NCI-H1417 treated with DMSO at 0.1 percent for 48 hours (cell line): ENCODE measurements at regions not wholly inside any gene's neighbourhood (a gene's known extent, or its start where the extent isn't known, plus 50 kb on each side); places are given as distances from the start of the nearest gene placed in this dataset.
"Not testable (repeated sequence)": the region's sequence is repeated elsewhere in the genome, so short reads cannot be mapped to it uniquely, and the experiment has no call there.

Experiments used
- DNase-seq: peaks from one replicate; lab custom pipeline; 2025; lab: John Stamatoyannopoulos, UW

DNA sequence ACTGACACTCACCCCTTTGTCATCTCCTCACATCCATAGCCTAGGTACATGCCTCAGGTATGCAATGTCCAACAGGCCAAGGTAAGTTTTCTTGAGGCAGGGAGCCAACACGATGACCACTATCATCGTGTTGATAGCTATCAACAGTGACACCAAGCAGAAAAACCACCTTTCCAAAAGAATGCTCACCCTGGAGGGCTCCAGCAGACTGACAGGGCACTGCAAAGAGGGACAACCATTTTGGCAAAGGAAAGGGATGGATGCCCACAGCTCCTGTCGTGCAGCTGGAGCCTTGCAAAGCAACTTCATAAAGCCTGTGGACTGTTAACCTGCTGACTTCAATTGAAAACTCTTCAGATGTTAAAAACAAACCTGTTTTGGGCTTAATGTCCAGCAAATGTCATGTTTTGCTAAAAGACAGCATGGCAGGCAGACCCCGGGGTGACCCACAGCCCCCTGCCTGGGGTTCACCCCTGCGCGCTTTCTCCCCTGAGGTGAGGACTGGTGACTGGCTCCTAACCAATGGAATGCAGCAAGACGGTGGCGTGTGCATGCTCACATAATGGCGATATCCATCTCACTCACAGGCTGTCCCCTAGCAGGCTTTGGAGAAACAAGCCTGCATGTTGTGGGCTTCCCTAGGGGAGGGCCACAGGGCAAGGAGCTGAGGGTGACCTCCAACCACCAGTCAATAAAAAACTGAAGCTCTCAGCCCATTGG is 293.8 kb downstream of the TCERG1L start:
- DNase-seq: no peak

DNA sequence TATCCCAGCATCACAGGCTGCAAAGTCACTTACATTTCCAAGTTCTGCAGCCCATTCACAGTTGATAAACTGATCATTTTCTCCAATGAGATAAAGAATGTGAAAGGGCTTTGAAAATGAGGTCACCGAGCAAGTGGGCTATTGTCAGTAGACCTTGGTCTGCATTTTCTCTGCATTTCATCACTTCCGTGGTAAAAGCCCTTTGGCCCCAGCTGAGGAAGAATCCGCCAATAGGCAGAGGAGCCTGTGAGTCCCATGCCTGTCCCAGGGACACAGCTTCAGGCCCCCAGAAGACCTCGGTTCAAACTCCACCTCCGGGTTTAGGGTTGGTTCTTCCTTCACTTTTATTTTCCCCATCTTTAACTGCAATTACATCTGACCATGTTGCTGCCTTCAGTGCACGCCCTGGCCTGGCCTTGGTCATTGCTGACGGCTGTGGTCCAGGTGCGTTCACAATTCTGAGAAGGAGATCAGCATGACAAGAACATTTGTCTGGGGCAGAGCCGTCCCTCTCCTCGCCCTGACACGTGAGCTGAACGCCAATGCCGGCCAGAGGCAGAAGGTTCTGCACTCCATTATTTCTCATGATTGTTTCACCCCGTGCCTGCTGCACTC is 292.5 kb downstream of the TCERG1L start:
- no peak for DNase-seq

DNA sequence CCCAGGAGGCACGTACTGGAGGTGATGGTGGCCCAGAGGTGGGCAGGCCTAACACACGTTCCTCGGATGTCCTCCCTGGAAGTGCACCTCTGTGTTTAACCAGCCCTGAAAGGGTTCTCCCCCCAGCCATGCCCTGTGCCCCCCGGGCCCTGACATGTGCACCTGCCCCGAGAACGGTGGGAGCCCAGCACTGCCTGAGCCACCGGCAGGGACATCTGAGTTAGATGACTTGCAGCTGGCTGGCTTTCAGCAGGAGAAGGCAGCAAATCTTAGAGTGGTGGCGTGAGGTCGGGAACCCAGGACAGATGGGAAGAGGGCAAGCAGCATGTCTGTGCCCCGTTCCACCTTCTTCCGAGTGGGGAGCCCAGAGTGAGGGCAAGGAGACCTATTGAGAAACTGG is 291.8 kb downstream of the TCERG1L start:
- no peak for DNase-seq

DNA sequence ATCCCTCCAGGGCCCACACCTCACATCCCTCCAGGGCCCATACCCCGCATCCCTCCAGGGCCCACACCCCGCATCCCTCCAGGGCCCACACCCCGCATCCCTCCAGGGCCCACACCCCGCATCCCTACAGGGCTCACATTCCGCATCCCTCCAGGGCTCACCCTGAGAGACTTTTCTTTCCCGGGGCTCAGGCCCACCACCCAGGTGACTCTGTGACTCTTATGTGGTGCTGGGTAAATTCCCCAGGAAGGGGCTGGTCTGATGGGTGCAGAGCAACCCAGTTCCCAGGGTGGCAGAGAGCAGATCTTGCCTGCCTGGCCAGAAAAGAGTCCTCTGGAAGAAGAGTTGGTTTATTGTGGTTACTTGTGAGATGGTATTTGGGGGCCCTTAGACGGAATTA is 290.7 kb downstream of the TCERG1L start:
- no peak for DNase-seq

DNA sequence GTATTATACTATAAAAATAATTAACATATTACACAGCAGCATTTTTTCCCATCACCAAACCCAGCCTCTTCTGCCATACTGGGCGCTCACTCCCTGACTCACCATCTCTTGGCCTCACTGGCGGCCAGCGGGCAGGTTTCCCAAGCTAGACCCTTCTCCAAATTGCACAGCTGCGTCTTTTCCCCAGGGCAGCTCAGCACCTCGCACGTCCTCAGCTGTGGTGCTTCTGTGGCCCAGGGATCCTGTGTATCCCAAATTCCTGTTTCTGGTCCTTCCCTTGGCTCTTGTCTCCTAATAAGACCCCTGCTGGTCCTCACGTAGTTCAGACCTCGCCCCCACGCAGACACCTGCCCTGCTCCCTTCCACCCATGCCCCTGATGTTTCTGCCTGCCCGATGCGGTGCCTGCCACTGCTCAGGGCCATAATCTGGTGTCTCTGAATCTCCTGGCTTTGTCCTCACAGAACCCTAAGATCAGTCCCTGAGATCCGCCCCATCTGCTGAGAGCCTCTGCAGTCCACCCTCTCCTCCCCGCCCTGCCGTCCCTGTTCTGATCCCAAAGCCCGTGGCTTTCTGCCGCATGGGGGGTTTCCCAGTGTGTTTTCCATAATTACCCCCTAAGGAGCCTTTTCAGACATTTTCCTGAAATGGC is 290.1 kb downstream of the TCERG1L start:
- no peak for DNase-seq

DNA sequence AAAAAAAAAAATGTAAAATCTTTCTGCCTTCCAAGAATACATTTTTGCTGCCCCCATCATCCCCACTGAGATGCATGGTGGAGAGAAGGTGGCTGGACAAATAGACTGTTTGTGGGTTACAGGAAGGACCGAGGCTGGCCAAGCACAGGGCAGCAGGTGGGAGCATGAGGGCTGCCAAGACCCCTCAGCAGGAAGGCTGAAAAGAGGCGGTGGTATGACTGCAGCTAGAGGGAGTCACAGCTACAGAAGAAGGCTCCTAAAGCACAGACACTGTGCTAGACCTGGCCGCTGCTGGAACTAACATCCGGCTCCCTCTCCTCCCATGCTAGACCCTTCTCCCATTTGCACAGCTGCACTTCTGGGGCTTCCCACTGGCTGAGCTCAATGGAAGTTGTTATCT is 289.6 kb downstream of the TCERG1L start:
- DNase-seq: no peak

DNA sequence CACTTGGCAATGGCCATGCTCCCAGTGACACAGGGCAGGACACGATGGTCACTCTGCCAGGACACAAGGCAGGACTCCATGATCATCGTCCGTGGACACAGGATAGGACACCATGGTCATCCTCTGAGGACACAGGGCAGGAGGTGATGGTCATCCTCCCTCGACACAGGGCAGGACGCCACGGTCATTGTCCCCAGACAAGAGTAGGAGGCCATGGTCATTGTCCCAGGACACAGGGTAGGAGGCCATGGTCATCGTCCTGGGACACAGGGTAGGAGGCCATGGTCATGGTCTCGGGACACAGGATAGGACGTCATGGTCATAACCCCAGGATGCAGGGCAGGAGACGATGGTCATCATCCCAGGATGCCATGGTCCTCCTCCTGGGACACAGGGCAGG is 289.2 kb downstream of the TCERG1L start:
- no peak for DNase-seq

DNA sequence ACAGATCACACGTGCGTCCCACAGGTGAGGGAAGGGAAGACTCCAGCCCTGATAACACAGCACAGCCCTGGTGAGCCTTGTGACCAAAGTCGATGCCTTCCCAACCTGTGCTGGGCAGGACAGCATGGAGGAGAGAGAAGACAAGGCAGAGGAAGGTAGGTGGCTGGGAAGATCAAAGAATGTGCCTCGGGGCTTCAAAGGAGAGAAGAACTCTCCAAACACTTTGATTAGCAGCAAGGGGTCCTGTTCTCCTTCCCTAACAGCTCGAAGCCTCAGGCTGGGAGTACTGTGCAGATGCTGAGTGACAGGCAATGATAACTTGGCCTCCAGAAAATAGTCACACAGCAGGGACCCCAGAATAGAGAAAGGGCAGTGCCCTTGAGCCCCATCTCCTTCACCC is 288.5 kb downstream of the TCERG1L start:
- no peak for DNase-seq

DNA sequence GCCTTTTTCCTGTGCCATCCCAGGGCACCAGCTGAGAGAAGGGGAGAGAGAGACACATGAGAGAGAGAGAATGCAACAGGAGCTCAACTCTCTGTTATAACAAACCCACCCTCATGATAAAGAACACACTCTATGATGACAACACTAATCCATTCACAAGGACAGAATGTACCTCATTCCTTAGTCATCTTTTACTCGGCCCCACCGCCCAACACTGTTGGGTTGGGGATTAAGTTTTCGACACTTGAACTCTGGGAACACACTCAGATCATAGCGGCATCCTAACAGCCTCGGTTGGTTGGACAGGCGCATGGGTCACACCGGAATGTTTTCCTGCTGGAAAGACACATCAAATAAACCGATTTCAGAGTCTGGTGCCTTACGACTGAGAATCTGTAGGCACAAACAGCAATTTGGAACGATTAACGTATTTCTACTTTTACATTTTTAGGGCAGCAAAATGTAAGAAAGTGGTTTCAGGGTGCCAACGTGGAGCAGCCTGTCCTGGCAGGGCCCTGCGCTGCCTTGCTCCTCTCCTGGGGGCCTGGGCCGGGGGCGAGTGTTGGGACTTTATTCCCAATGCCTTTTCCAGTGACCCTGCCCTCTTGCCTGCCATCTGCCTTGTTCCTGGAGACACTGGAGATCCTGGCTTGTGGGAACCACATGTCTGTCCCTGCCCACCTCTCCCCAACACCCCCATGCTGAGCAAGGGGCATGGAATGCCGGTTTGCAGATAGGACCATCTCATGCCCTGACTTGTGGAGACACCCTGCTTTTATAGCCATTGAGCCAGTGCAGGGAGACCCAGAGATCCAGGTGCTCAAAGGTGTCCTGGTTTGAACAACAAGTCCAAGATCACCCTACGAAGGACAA is 287.0 kb downstream of the TCERG1L start:
- no peak for DNase-seq

DNA sequence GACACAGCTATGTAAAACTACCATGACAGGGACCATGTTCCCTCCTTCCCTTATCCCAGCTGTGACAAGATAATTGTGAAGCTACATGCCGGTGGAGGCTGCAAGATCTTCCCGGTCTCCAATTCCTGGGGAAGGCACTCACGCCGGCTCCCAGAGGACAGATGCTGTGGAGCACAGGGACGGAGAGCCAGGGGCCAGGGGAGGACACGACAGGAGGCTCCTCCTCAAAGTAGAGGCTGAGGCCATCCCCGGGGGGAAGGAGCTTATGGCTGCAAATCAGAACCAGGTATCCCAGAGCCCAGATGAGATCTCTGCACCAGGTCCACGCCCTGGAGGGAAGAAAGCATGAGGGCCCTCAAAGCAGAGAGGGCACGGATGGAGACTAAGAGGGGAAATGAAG is 286.2 kb downstream of the TCERG1L start:
- no peak for DNase-seq

DNA sequence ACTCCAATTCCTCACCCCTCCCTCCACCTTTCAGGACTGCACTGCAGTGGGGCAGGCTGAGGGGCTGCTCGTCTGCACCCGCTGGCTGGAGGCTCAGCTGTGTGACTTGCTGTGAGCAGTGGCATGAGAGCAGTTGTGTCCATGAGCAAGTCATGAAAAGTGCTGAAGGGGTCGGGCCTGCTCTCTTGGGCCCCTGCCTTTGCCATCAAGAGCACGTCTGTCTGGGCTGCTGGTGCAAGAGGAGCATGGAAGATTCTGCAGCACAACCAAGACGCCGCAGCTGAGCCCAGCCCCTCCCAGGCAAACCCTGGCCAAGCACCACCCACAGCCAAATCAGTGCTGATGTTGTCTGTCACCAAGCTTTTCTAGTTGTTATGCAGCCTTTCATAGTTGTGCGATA is 284.3 kb downstream of the TCERG1L start:
- no peak for DNase-seq

DNA sequence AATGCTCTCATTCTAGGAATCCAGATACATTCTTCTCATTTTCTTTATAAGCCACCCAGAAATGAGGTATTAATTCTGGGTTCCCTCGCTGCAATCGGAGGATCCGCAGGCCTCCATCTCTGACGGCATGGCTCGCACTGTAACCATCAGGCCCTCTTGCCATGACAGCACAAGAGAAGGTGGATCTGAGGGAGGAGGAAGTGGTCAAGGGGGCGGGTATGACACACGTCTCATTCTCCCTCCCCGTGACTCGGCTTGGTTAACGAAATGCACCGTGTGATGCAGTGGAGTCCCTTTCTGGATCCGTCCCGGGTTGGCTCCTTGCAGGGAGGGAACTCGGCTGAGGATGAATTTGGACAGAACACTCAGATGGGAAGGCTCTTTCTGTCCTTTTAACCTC is 280.2 kb downstream of the TCERG1L start:
- DNase-seq: no peak

DNA sequence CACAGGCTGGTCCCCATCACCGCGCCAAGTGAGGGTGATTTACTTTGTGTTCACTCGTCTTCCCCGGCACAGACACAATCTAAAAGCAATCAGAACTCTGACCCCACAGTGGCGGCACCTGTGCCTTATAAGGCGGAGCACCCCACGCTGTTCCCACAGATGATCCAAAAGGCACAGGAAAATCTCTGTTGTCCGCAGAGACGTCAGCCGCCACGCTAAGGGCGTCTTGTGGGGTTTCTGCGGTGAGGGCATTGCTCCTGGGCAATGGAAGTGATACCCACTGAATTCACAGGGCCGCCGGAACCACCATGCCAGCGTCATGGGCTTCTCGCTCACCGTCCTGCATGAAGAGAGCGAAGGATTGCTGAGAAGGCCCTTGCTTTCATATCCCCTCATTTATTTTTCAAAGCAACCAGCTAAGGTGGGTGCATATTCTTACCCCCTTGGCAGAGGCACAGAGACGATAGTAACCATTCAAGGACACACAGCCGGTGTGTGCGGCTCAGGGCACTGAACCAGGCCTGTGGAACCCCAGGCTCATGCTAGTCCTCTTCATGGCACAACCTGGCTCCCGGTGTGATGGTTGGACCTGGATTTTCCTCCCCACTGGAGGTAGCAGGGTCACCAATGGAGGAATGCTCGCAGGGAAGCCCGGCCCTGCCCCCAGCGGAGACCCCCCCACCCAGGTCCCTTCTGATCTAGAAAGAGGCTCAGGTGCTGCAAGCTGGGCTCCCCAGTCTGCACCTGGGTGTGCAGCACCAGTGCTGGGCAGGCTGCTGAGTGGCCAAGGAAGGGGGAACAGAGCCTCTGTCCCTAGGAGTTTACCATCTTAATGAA is 279.0 kb downstream of the TCERG1L start:
- DNase-seq: no peak

DNA sequence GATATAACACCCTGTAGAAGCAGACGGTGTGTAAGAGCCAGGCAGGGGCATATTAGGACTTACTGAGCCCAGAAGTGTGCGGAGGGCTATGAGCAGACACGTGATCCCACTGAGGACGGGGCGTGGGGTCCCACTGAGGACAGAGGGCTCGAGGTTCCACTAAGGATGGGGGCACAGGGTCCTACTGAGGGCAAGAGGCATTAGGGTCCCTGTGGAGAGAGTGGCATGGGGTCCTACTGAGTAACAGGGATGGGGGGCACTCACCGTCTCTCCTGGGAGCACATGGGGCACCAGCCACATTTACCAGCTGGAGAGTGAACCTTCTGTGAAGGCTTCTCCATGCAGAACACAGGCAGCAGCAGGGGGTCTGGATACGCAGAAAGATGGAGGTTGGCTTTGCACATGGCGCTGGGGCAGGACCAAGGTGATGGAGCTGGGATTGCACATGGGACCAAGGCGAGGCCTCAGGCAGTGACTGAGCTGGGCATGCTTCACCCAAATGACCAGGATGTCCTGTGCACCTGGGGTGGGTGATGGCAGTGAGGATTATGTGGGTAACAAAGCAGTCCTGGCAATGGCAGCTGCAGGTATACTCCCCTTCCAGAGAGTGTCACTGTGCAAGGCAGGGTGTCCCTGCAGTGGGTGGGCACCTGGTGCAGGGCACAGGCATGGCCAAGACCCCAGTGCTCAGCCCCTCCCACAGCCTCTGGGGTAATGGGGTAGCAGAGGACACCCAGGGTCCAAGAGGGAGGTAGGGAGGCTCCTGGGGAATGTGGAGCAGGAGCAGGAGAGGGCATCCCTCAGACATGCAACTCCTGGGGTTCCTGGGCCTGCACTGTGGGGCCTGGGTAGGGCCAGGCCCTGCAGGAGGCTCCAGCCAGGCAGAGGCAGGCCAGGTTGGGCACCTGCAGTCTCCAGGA is 278.1 kb downstream of the TCERG1L start:
- no peak for DNase-seq

DNA sequence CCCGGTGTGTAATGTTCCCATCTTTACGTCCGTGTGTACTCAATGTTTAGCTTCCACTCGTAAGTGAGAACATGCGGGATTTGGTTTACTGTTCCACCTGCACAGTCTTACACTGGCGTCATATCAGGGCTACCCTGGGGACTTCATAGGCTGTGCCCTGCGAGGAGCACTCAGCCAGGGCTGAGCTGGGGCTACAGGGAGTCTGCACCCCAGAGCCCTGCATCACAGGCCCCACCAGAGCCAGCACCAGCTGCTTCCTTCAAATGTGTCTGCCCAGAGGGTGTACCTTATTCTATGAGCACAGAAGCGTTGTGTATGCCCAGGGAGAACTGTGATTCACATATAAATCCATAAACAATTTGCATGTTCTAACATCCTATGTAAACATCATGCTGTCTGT is 277.1 kb downstream of the TCERG1L start:
- DNase-seq: no peak

DNA sequence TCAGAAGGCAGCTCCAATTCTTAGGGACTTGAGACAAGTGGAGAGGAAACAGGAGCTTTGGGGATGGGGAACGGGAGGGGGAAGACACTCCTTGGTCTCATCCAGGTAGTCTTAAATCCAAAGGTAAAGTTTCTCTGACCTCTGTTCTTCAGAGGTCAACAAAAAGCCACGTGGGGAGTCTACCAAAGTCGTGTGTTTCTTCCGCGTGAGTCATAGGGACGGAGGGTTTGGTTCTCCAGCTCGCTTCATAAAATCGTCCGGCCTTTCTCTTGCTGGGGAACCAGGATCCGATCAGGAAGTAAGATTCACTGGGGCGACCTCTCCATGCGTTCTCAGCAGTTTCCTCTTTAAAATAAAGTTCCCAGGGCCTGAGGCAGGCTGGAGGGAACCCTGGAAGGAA is 275.7 kb downstream of the TCERG1L start:
- no peak for DNase-seq

DNA sequence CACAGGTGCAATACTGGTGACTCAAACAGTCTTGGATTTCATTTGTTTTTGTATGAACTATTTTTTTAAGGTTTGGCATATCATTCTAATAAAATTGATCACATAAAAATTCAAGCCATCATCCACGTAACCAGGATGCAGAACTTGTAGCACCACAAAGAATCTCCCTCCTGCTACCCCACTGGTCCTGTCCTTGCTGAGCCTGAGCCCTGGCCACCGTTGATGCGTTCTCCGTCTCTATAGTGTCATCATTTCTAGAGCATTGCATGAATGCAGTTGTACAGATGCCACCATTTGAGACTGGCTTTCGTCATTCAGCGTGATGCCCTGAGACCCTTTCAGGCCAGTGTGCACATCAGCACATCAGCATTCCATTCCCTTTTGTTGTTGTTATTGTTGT is 273.5 kb downstream of the TCERG1L start:
- no peak for DNase-seq

DNA sequence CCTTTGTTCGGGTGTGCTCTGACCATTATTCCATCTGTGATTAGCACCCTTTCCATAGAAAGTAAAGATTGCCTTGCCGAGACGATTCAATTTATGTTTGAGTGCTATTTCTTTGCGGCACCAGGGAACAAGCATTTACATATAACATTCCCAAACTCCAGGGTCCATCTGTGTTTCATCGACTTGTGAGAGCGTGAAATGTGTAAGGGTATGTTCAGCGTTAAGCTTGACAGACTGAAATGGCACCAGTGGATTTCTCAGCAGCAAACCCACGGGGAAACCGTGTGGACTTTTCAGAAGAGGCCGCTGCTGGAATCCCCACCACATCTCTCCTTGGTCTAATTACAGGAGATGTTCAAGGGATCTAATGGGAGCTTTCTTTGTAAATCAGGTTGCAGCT is 270.5 kb downstream of the TCERG1L start:
- DNase-seq: no peak

DNA sequence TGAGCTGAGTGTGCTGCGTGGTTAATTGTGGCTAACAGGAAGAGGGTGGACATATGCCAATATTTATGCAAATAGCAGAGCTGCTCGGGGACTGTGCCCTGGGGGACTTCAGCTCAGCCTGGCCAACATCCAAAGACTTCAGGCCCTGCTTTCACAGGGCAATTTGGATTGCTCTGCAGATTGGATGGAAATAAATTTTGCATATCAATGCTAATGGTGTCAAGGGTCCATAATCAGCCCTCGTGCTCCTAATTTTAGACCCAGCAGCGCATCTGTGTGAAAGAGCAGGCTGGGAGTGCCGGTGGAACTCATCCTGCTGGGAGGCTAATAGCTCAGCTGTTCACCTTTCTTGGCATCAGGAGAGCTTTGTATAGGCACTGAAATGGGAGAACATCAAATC is 270.1 kb downstream of the TCERG1L start:
- DNase-seq: peak; percentile 23

DNA sequence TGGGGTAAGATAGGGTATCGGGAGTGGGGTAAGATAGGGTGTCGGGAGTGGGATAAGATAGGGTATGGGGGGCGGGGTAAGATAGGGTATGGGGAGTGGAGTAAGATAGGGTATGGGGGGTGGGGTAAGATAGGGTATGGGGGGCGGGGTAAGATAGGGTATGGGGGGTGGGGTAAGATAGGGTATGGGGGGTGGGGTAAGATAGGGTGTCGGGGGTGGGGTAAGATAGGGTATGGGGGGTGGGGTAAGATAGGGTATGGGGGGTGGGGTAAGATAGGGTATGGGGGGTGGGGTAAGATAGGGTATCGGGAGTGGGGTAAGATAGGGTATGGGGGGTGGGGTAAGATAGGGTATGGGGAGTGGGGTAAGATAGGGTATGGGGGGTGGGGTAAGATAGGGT is 269.5 kb downstream of the TCERG1L start:
- not testable (repeated sequence) for DNase-seq
